GM12892 (cell line): ENCODE measurements at regions not wholly inside any gene's neighbourhood (a gene's known extent, or its start where the extent isn't known, plus 50 kb on each side); places are given as distances from the start of the nearest gene placed in this dataset.

Experiments used
- POLR2A ChIP-seq: IDR thresholded peaks from 2 replicates; pipeline ENCODE4 v1.6.1; 2011; ENCODE audit warnings: low read depth, low read length, control low read depth
- POLR2AphosphoS5 ChIP-seq: IDR thresholded peaks from 2 replicates; pipeline ENCODE4 v1.6.1; 2011; ENCODE audit warnings: low read depth, low read length, control low read depth
- TAF1 ChIP-seq: IDR thresholded peaks from 2 replicates; pipeline ENCODE4 v1.6.1; 2011; ENCODE audit warnings: low read depth, mild to moderate bottlenecking, control low read depth, low read length, borderline replicate concordance

GRCh38 chr9:107172160-107172978, 110.7 kb upstream of the RAD23B start:
- TF ChIP-seq POLR2AphosphoS5 (no peak), POLR2A (no peak), TAF1 (no peak)
